ENCODE measurements at regions not wholly inside any gene's neighbourhood (a gene's known extent, or its start where the extent isn't known, plus 50 kb on each side); places are given as distances from the start of the nearest gene placed in this dataset.

GRCh38 chr14:76657404-76657803 is 103.9 kb upstream of the VASH1 start:
- DNase-seq (ENCODE audit: low read depth in 4 of 4, low spot score in 2 of 4), result no peak

- DNase-seq (ENCODE audit: low read depth in 4 of 4, low spot score in 2 of 4), result no peak
These were observed 103.4 kb upstream of the VASH1 start for GRCh38 chr14:76657846-76658245.

- DNase-seq (ENCODE audit: low read depth in 4 of 4, low spot score in 2 of 4), result no peak
These were observed 98.7 kb upstream of the VASH1 start for GRCh38 chr14:76662580-76662979.

GRCh38 chr14:76664790-76665189 is 96.5 kb upstream of the VASH1 start:
- no peak for DNase-seq (ENCODE audit: low read depth in 4 of 4, low spot score in 2 of 4)

- DNase-seq (ENCODE audit: low read depth in 4 of 4, low spot score in 2 of 4), result no peak
These were observed 94.5 kb upstream of the VASH1 start for GRCh38 chr14:76666746-76667145.

- DNase-seq (ENCODE audit: low read depth in 4 of 4, low spot score in 2 of 4), result no peak
These were observed 91.5 kb upstream of the VASH1 start for GRCh38 chr14:76669770-76670169.

- DNase-seq (ENCODE audit: low read depth in 4 of 4, low spot score in 2 of 4), result no peak
These were observed 89.1 kb upstream of the VASH1 start for GRCh38 chr14:76672123-76672522.

GRCh38 chr14:76673261-76673660 is 88.0 kb upstream of the VASH1 start:
- no peak for DNase-seq (ENCODE audit: low read depth in 4 of 4, low spot score in 2 of 4)

GRCh38 chr14:76675046-76675445 is 86.2 kb upstream of the VASH1 start:
- no peak for DNase-seq (ENCODE audit: low read depth in 4 of 4, low spot score in 2 of 4)

- no peak for DNase-seq (ENCODE audit: low read depth in 4 of 4, low spot score in 2 of 4)
These were observed 84.7 kb upstream of the VASH1 start for GRCh38 chr14:76676539-76676938.

- no peak for DNase-seq (ENCODE audit: low read depth in 4 of 4, low spot score in 2 of 4)
These were observed 83.6 kb upstream of the VASH1 start for GRCh38 chr14:76677534-76678145.

- DNase-seq (ENCODE audit: low read depth in 4 of 4, low spot score in 2 of 4), result no peak
These were observed 82.9 kb upstream of the VASH1 start for GRCh38 chr14:76678244-76678800.

- DNase-seq (ENCODE audit: low read depth in 4 of 4, low spot score in 2 of 4), result no peak
These were observed 78.9 kb upstream of the VASH1 start for GRCh38 chr14:76682367-76682766.

GRCh38 chr14:76686646-76687045 is 74.6 kb upstream of the VASH1 start:
- no peak for DNase-seq (ENCODE audit: low read depth in 4 of 4, low spot score in 2 of 4)

- DNase-seq (ENCODE audit: low read depth in 4 of 4, low spot score in 2 of 4), result no peak
These were observed 73.5 kb upstream of the VASH1 start for GRCh38 chr14:76687611-76688382.

- no peak for DNase-seq (ENCODE audit: low read depth in 4 of 4, low spot score in 2 of 4)
These were observed 72.9 kb upstream of the VASH1 start for GRCh38 chr14:76688383-76688671.

GRCh38 chr14:76690502-76691105 is 70.7 kb upstream of the VASH1 start:
- DNase-seq (ENCODE audit: low read depth in 4 of 4, low spot score in 2 of 4), result no peak

GRCh38 chr14:76694106-76694505 is 67.2 kb upstream of the VASH1 start:
- no peak for DNase-seq (ENCODE audit: low read depth in 4 of 4, low spot score in 2 of 4)

GRCh38 chr14:76695263-76695920 is 65.9 kb upstream of the VASH1 start:
- no peak for DNase-seq (ENCODE audit: low read depth in 4 of 4, low spot score in 2 of 4)

- DNase-seq (ENCODE audit: low read depth in 4 of 4, low spot score in 2 of 4), result no peak
These were observed 64.9 kb upstream of the VASH1 start for GRCh38 chr14:76696361-76696760.

- no peak for DNase-seq (ENCODE audit: low read depth in 4 of 4, low spot score in 2 of 4)
These were observed 64.5 kb upstream of the VASH1 start for GRCh38 chr14:76696791-76697190.

Data from left renal cortex interstitium (tissue), 4 donors.